ENCODE measurements at regions not wholly inside any gene's neighbourhood (a gene's known extent, or its start where the extent isn't known, plus 50 kb on each side); places are given as distances from the start of the nearest gene placed in this dataset.

DNA sequence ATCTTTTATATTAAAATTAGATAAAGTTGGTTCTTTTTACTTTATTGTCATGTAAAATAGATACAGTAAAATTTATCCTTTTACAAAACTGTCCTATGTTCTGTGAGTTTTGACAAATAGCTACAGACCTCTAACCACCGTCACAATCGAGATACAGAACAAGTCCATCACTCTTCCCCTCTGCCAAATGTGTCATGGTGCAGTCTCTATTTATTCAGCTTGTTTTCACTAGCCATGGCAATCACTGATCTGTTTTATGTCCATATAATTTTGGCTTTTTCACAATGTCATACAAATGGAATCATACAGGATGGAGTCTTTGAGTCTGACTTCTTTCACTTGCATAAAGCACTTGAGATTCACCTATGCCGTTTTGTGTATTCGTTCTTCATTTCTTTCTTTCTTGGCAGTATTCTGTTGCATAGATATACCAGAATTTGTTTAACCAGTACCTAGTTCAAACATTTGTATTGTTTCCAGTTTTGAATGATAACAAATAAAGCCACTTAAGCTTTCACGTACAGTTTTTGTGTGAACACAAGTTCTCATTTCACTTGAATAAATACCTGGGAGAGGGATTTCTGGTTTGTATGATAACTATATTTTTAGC, 273.2 kb upstream of the MPDZ start:
- no peak overlapping the region for H3K4me3 ChIP-seq (ENCODE audit: low read depth in 1 of 3, low read length in 3 of 3)
- no peaks in the 10 kb centered on the region for H3K36me3 ChIP-seq (ENCODE audit: control insufficient read depth in 4 of 4, insufficient read depth in 3 of 4, low read depth in 1 of 4, low read length in 3 of 4)
- peaks cover 0 to 2% (median 0%) of the 10 kb centered on the region in 4 donors for H3K27me3 ChIP-seq (ENCODE audit: control insufficient read depth in 4 of 4, insufficient read depth in 4 of 4, low read length in 3 of 4)
- DNase-seq (ENCODE audit: low spot score) = no peak
- H3K9me3 ChIP-seq (ENCODE audit: control insufficient read depth in 4 of 4, low read length in 3 of 4) = no peaks in the 10 kb centered on the region
- no peak overlapping the region for H3K9ac ChIP-seq (ENCODE audit: low read depth in 1 of 2, low read length in 2 of 2)
- WGBS = 67% methylated on average over 5 of the region's 5 CpGs
- TF ChIP-seq EGR1 (IDR thresholded peaks at IDR 0.05; ENCODE audit: low read depth in 2 of 2) = no peak
- no peak for TF ChIP-seq HNF4A (conservative IDR thresholded peaks at IDR 0.05)
- TF ChIP-seq, protein P1, sequence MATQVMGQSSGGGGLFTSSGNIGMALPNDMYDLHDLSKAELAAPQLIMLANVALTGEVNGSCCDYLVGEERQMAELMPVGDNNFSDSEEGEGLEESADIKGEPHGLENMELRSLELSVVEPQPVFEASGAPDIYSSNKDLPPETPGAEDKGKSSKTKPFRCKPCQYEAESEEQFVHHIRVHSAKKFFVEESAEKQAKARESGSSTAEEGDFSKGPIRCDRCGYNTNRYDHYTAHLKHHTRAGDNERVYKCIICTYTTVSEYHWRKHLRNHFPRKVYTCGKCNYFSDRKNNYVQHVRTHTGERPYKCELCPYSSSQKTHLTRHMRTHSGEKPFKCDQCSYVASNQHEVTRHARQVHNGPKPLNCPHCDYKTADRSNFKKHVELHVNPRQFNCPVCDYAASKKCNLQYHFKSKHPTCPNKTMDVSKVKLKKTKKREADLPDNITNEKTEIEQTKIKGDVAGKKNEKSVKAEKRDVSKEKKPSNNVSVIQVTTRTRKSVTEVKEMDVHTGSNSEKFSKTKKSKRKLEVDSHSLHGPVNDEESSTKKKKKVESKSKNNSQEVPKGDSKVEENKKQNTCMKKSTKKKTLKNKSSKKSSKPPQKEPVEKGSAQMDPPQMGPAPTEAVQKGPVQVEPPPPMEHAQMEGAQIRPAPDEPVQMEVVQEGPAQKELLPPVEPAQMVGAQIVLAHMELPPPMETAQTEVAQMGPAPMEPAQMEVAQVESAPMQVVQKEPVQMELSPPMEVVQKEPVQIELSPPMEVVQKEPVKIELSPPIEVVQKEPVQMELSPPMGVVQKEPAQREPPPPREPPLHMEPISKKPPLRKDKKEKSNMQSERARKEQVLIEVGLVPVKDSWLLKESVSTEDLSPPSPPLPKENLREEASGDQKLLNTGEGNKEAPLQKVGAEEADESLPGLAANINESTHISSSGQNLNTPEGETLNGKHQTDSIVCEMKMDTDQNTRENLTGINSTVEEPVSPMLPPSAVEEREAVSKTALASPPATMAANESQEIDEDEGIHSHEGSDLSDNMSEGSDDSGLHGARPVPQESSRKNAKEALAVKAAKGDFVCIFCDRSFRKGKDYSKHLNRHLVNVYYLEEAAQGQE (IDR thresholded peaks at IDR 0.05) = no peak
- no peak for TF ChIP-seq YY1 (IDR thresholded peaks at IDR 0.05)
- TF ChIP-seq SP1 (IDR thresholded peaks at IDR 0.05) = no peak
- TF ChIP-seq, protein P2, sequence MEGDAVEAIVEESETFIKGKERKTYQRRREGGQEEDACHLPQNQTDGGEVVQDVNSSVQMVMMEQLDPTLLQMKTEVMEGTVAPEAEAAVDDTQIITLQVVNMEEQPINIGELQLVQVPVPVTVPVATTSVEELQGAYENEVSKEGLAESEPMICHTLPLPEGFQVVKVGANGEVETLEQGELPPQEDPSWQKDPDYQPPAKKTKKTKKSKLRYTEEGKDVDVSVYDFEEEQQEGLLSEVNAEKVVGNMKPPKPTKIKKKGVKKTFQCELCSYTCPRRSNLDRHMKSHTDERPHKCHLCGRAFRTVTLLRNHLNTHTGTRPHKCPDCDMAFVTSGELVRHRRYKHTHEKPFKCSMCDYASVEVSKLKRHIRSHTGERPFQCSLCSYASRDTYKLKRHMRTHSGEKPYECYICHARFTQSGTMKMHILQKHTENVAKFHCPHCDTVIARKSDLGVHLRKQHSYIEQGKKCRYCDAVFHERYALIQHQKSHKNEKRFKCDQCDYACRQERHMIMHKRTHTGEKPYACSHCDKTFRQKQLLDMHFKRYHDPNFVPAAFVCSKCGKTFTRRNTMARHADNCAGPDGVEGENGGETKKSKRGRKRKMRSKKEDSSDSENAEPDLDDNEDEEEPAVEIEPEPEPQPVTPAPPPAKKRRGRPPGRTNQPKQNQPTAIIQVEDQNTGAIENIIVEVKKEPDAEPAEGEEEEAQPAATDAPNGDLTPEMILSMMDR (IDR thresholded peaks at IDR 0.05; ENCODE audit: low read depth, low read length, missing input control) = no peak
- TF ChIP-seq JUND (IDR thresholded peaks at IDR 0.05) = no peak
- TF ChIP-seq GABPA (IDR thresholded peaks at IDR 0.05 in 1 of 2, conservative IDR thresholded peaks at IDR 0.05 in 1 of 2) = no peak
- no peak overlapping the region for H3K27ac ChIP-seq (ENCODE audit: low read depth in 1 of 2, low read length in 2 of 2)
- H3K4me1 ChIP-seq (ENCODE audit: control insufficient read depth in 4 of 4, insufficient read depth in 4 of 4, low read length in 3 of 4) = no peaks in the 10 kb centered on the region

DNA sequence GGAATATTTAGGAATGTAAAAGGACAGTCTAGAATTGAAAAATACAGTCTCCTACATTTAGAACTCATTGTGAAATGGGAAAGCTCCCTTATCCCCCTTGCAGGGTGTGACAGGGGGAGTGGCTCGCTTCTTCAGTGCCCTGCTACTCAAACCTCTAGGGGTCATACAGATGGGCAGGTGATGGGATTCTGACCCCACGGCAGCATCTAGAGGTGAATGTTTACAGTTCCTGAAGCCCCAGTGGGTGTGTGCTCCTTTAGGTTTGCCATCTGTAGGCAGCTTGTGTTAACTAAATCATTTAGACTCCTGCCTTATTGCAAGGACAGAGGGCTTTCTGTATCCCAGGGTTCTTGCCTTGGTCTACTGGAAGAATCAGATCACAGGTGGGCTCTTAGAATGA, 271.0 kb upstream of the MPDZ start:
- H3K9ac ChIP-seq (ENCODE audit: low read depth in 1 of 2, low read length in 2 of 2) = no peak overlapping the region
- H3K4me1 ChIP-seq (ENCODE audit: control insufficient read depth in 4 of 4, insufficient read depth in 4 of 4, low read length in 3 of 4) = no peaks in the 10 kb centered on the region
- no peaks in the 10 kb centered on the region for H3K36me3 ChIP-seq (ENCODE audit: control insufficient read depth in 4 of 4, insufficient read depth in 3 of 4, low read depth in 1 of 4, low read length in 3 of 4)
- no peak overlapping the region for H3K27ac ChIP-seq (ENCODE audit: low read depth in 1 of 2, low read length in 2 of 2)
- H3K9me3 ChIP-seq (ENCODE audit: control insufficient read depth in 4 of 4, low read length in 3 of 4) = no peaks in the 10 kb centered on the region
- TF ChIP-seq, protein P3, sequence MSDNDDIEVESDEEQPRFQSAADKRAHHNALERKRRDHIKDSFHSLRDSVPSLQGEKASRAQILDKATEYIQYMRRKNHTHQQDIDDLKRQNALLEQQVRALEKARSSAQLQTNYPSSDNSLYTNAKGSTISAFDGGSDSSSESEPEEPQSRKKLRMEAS (IDR thresholded peaks at IDR 0.05) = no peak
- TF ChIP-seq, protein P4, sequence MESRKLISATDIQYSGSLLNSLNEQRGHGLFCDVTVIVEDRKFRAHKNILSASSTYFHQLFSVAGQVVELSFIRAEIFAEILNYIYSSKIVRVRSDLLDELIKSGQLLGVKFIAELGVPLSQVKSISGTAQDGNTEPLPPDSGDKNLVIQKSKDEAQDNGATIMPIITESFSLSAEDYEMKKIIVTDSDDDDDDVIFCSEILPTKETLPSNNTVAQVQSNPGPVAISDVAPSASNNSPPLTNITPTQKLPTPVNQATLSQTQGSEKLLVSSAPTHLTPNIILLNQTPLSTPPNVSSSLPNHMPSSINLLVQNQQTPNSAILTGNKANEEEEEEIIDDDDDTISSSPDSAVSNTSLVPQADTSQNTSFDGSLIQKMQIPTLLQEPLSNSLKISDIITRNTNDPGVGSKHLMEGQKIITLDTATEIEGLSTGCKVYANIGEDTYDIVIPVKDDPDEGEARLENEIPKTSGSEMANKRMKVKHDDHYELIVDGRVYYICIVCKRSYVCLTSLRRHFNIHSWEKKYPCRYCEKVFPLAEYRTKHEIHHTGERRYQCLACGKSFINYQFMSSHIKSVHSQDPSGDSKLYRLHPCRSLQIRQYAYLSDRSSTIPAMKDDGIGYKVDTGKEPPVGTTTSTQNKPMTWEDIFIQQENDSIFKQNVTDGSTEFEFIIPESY (IDR thresholded peaks at IDR 0.05) = no peak
- TF ChIP-seq HNF4G (IDR thresholded peaks at IDR 0.05) (no peak), SP1 (IDR thresholded peaks at IDR 0.05) (no peak), YY1 (IDR thresholded peaks at IDR 0.05) (no peak), JUND (IDR thresholded peaks at IDR 0.05) (no peak), HNF4A (conservative IDR thresholded peaks at IDR 0.05) (no peak), FOXA2 (IDR thresholded peaks at IDR 0.05) (no peak), FOXA1 (IDR thresholded peaks at IDR 0.05) (no peak)
- TF ChIP-seq, protein P5, sequence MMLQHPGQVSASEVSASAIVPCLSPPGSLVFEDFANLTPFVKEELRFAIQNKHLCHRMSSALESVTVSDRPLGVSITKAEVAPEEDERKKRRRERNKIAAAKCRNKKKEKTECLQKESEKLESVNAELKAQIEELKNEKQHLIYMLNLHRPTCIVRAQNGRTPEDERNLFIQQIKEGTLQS (IDR thresholded peaks at IDR 0.05) = no peak
- TF ChIP-seq, protein P1 (IDR thresholded peaks at IDR 0.05) = no peak
- H3K4me3 ChIP-seq (ENCODE audit: low read depth in 1 of 3, low read length in 3 of 3) = no peak overlapping the region
- DNase-seq (ENCODE audit: low spot score) = no peak
- no peaks in the 10 kb centered on the region for H3K27me3 ChIP-seq (ENCODE audit: control insufficient read depth in 4 of 4, insufficient read depth in 4 of 4, low read length in 3 of 4)
- 60% methylated on average over 2 of the region's 2 CpGs for WGBS
